ENCODE measurements at regions not wholly inside any gene's neighbourhood (a gene's known extent, or its start where the extent isn't known, plus 50 kb on each side); places are given as distances from the start of the nearest gene placed in this dataset.

DNA sequence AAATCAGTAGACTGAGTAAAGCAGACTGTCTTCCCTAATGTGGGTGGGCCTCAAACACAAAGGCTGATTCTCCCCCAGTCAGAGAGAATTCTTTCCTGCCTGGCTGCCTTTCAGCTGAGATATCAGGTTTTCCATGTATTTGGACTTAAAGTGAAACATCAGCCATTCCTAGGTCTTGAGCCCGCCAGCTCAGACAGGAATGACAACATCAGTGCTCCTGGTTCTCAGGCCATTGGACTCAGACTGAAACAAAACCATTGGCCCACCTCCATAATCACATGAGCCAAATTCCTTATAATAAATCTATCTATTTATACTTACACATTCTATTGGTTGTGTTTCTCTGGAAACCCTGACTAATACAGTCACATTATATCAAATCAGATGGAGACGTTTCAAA is 56.7 kb upstream of the CLPB start:
- H2AFZ ChIP-seq (ENCODE audit: low read length): no peak overlapping the region
- H3K27ac ChIP-seq (ENCODE audit: low read depth, low read length, poor library complexity, severe bottlenecking): no peak overlapping the region
- no peaks in the 10 kb centered on the region; the same call in 1 of the 2 replicates for H3K27me3 ChIP-seq (ENCODE audit: insufficient read depth, low read length)
- H3K4me3 ChIP-seq (ENCODE audit: low read depth, low read length, poor library complexity, severe bottlenecking): no peak overlapping the region
- no peaks in the 10 kb centered on the region for H4K20me1 ChIP-seq (ENCODE audit: insufficient read depth, low read length)
- no peak overlapping the region for H3K9ac ChIP-seq (ENCODE audit: low read length)
- H3F3A ChIP-seq (ENCODE audit: insufficient read depth, low read length): no peaks in the 10 kb centered on the region
- no peaks in the 10 kb centered on the region for H3K9me2 ChIP-seq (ENCODE audit: low read depth, low read length)
- H3K4me2 ChIP-seq (ENCODE audit: low read length): no peak overlapping the region
- no peaks in the 10 kb centered on the region for H3K9me3 ChIP-seq (ENCODE audit: low read length)
- no peaks in the 10 kb centered on the region for H3K36me3 ChIP-seq (ENCODE audit: insufficient read depth, low read length)
- no peaks in the 10 kb centered on the region for H3K79me2 ChIP-seq (ENCODE audit: insufficient read depth, low read length)
- TF ChIP-seq, protein P1, sequence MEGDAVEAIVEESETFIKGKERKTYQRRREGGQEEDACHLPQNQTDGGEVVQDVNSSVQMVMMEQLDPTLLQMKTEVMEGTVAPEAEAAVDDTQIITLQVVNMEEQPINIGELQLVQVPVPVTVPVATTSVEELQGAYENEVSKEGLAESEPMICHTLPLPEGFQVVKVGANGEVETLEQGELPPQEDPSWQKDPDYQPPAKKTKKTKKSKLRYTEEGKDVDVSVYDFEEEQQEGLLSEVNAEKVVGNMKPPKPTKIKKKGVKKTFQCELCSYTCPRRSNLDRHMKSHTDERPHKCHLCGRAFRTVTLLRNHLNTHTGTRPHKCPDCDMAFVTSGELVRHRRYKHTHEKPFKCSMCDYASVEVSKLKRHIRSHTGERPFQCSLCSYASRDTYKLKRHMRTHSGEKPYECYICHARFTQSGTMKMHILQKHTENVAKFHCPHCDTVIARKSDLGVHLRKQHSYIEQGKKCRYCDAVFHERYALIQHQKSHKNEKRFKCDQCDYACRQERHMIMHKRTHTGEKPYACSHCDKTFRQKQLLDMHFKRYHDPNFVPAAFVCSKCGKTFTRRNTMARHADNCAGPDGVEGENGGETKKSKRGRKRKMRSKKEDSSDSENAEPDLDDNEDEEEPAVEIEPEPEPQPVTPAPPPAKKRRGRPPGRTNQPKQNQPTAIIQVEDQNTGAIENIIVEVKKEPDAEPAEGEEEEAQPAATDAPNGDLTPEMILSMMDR (IDR thresholded peaks at IDR 0.05; ENCODE audit: low read length): no peak
- TF ChIP-seq EZH2 (IDR thresholded peaks at IDR 0.05; ENCODE audit: borderline replicate concordance, low read length): no peak
- H3K4me1 ChIP-seq (ENCODE audit: insufficient read depth, low read length, severe bottlenecking): no peaks in the 10 kb centered on the region
